ENCODE measurements at regions not wholly inside any gene's neighbourhood (a gene's known extent, or its start where the extent isn't known, plus 50 kb on each side); places are given as distances from the start of the nearest gene placed in this dataset.

- DNase-seq (no peak), ATAC-seq (replicated peaks in 1 of 4) (no peak)
- Mint-ChIP-seq H3K4me1 (no peaks in the 10 kb centered on the region), H3K9me3 (no peaks in the 10 kb centered on the region), H3K4me3 (no peak overlapping the region), H3K36me3 (no peaks in the 10 kb centered on the region), H3K27ac (no peak overlapping the region), H3K27me3 (peaks cover 25 to 31% of the 10 kb centered on the region in 2 donors)
- no CpG with 5 or more reads among the region's 6 CpGs for WGBS (ENCODE audit: insufficient coverage)
- Histone ChIP-seq H3K36me3 (ENCODE audit: control insufficient read depth in 2 of 2, extremely low read depth in 1 of 2, insufficient read depth in 1 of 2, low read length in 1 of 2) (no peaks in the 10 kb centered on the region), H3K27ac (ENCODE audit: low read length) (no peak overlapping the region), H3K4me1 (ENCODE audit: control insufficient read depth in 1 of 2, extremely low read depth in 1 of 2, insufficient read depth in 2 of 2, low read length in 2 of 2) (no peaks in the 10 kb centered on the region), H3K27me3 (replicated peaks in 1 of 2; ENCODE audit: control insufficient read depth in 2 of 2, extremely low read depth in 1 of 2, insufficient read depth in 2 of 2, low read length in 1 of 2) (no peaks in the 10 kb centered on the region), H3K4me3 (ENCODE audit: control insufficient read depth in 1 of 2, extremely low read depth in 1 of 2, low read length in 1 of 2) (no peak overlapping the region), H3K9me3 (no peaks in the 10 kb centered on the region)
- ChIA-PET POLR2A (no interaction called here), CTCF (no interaction called here)
These were observed 61.5 kb downstream of the PRSS23 start for GRCh38 chr11:86861810-86862209.

- Histone ChIP-seq H3K36me3 (ENCODE audit: control insufficient read depth in 2 of 2, extremely low read depth in 1 of 2, insufficient read depth in 1 of 2, low read length in 1 of 2) (no peaks in the 10 kb centered on the region), H3K27me3 (replicated peaks in 1 of 2; ENCODE audit: control insufficient read depth in 2 of 2, extremely low read depth in 1 of 2, insufficient read depth in 2 of 2, low read length in 1 of 2) (no peaks in the 10 kb centered on the region), H3K9me3 (no peaks in the 10 kb centered on the region), H3K4me1 (ENCODE audit: control insufficient read depth in 1 of 2, extremely low read depth in 1 of 2, insufficient read depth in 2 of 2, low read length in 2 of 2) (no peaks in the 10 kb centered on the region), H3K4me3 (ENCODE audit: control insufficient read depth in 1 of 2, extremely low read depth in 1 of 2, low read length in 1 of 2) (no peak overlapping the region), H3K27ac (ENCODE audit: low read length) (no peak overlapping the region)
- ChIA-PET POLR2A (no interaction called here), CTCF (no interaction called here)
- Mint-ChIP-seq H3K27me3 (peaks cover 19 to 23% of the 10 kb centered on the region in 2 donors), H3K4me1 (no peaks in the 10 kb centered on the region), H3K9me3 (no peaks in the 10 kb centered on the region), H3K27ac (no peak overlapping the region), H3K36me3 (no peaks in the 10 kb centered on the region), H3K4me3 (no peak overlapping the region)
- WGBS (ENCODE audit: insufficient coverage) = no CpG with 5 or more reads among the region's 2 CpGs
- DNase-seq (no peak), ATAC-seq (replicated peaks in 1 of 4) (no peak)
These were observed 63.1 kb downstream of the PRSS23 start for GRCh38 chr11:86863476-86863875.

- H3K36me3 ChIP-seq (ENCODE audit: control insufficient read depth in 2 of 2, extremely low read depth in 1 of 2, insufficient read depth in 1 of 2, low read length in 1 of 2) = no peaks in the 10 kb centered on the region
- Mint-ChIP-seq H3K36me3 (no peaks in the 10 kb centered on the region), H3K9me3 (no peaks in the 10 kb centered on the region), H3K27me3 (peaks cover 7 to 8% of the 10 kb centered on the region in 2 donors), H3K27ac (no peak overlapping the region), H3K4me1 (no peaks in the 10 kb centered on the region), H3K4me3 (no peak overlapping the region)
- 88% methylated on average over 1 of the region's 1 CpG for WGBS (ENCODE audit: insufficient coverage)
- H3K9me3 ChIP-seq = no peaks in the 10 kb centered on the region
- ATAC-seq (replicated peaks in 1 of 4) (no peak), DNase-seq (no peak)
- H3K4me1 ChIP-seq (ENCODE audit: control insufficient read depth in 1 of 2, extremely low read depth in 1 of 2, insufficient read depth in 2 of 2, low read length in 2 of 2) = no peaks in the 10 kb centered on the region
- no peaks in the 10 kb centered on the region for H3K27me3 ChIP-seq (replicated peaks in 1 of 2; ENCODE audit: control insufficient read depth in 2 of 2, extremely low read depth in 1 of 2, insufficient read depth in 2 of 2, low read length in 1 of 2)
- CTCF ChIA-PET = no interaction called here
- no peak overlapping the region for H3K27ac ChIP-seq (ENCODE audit: low read length)
- H3K4me3 ChIP-seq (ENCODE audit: control insufficient read depth in 1 of 2, extremely low read depth in 1 of 2, low read length in 1 of 2) = no peak overlapping the region
- POLR2A ChIA-PET = no interaction called here
These were observed 65.1 kb downstream of the PRSS23 start for GRCh38 chr11:86865436-86865835.

- no peaks in the 10 kb centered on the region for H3K27me3 ChIP-seq (replicated peaks in 1 of 2; ENCODE audit: control insufficient read depth in 2 of 2, extremely low read depth in 1 of 2, insufficient read depth in 2 of 2, low read length in 1 of 2)
- H3K27me3 Mint-ChIP-seq = peaks cover 0 to 3% of the 10 kb centered on the region in 2 donors
- ChIA-PET POLR2A (no interaction called here), CTCF (interaction anchor here (0.7 to 1.7 kb wide), 4 partner anchors 14 to 552 kb away, joined by 3 to 4 read pairs (median 3); no protein-coding TSS in a partner anchor)
- no peak overlapping the region for H3K4me3 Mint-ChIP-seq
- 40% methylated on average over 4 of the region's 6 CpGs for WGBS (ENCODE audit: insufficient coverage)
- H3K4me1 ChIP-seq (ENCODE audit: control insufficient read depth in 1 of 2, extremely low read depth in 1 of 2, insufficient read depth in 2 of 2, low read length in 2 of 2) = no peaks in the 10 kb centered on the region
- H3K9me3 Mint-ChIP-seq = no peaks in the 10 kb centered on the region
- ATAC-seq (replicated peaks in 1 of 4) (no peak), DNase-seq (no peak)
- H3K36me3 ChIP-seq (ENCODE audit: control insufficient read depth in 2 of 2, extremely low read depth in 1 of 2, insufficient read depth in 1 of 2, low read length in 1 of 2) = no peaks in the 10 kb centered on the region
- H3K36me3 Mint-ChIP-seq = no peaks in the 10 kb centered on the region
- no peak overlapping the region for H3K27ac Mint-ChIP-seq
- no peaks in the 10 kb centered on the region for H3K9me3 ChIP-seq
- H3K27ac ChIP-seq (ENCODE audit: low read length) = no peak overlapping the region
- no peak overlapping the region for H3K4me3 ChIP-seq (ENCODE audit: control insufficient read depth in 1 of 2, extremely low read depth in 1 of 2, low read length in 1 of 2)
- no peaks in the 10 kb centered on the region for H3K4me1 Mint-ChIP-seq
These were observed 69.2 kb downstream of the PRSS23 start for GRCh38 chr11:86869531-86869930.

GRCh38 chr11:86869966-86870570 lies 69.7 kb downstream of the PRSS23 start:
- H3K4me1 ChIP-seq (ENCODE audit: control insufficient read depth in 1 of 2, extremely low read depth in 1 of 2, insufficient read depth in 2 of 2, low read length in 2 of 2) = no peaks in the 10 kb centered on the region
- Mint-ChIP-seq H3K36me3 (no peaks in the 10 kb centered on the region), H3K27me3 (peaks cover 0 to 3% of the 10 kb centered on the region in 2 donors), H3K27ac (no peak overlapping the region), H3K9me3 (no peaks in the 10 kb centered on the region), H3K4me1 (no peaks in the 10 kb centered on the region), H3K4me3 (no peak overlapping the region)
- H3K9me3 ChIP-seq = no peaks in the 10 kb centered on the region
- ATAC-seq (replicated peaks in 1 of 4) = peak in 2 of 4 experiments; percentile 35 to 62
- no CpG with 5 or more reads among the region's 6 CpGs for WGBS (ENCODE audit: insufficient coverage)
- H3K4me3 ChIP-seq (ENCODE audit: control insufficient read depth in 1 of 2, extremely low read depth in 1 of 2, low read length in 1 of 2) = no peak overlapping the region
- H3K27ac ChIP-seq (ENCODE audit: low read length) = no peak overlapping the region
- CTCF ChIA-PET = interaction anchor here (0.6 to 1.7 kb wide), 7 partner anchors 14 to 552 kb away, joined by 3 to 4 read pairs (median 3); no protein-coding TSS in a partner anchor
- DNase-seq = peak in 23 of 35 experiments; percentile 1 to 49 (median 10)
- POLR2A ChIA-PET = no interaction called here
- no peaks in the 10 kb centered on the region for H3K36me3 ChIP-seq (ENCODE audit: control insufficient read depth in 2 of 2, extremely low read depth in 1 of 2, insufficient read depth in 1 of 2, low read length in 1 of 2)
- H3K27me3 ChIP-seq (replicated peaks in 1 of 2; ENCODE audit: control insufficient read depth in 2 of 2, extremely low read depth in 1 of 2, insufficient read depth in 2 of 2, low read length in 1 of 2) = no peaks in the 10 kb centered on the region

- CTCF ChIA-PET = no interaction called here
- H3K36me3 Mint-ChIP-seq = no peaks in the 10 kb centered on the region
- DNase-seq = no peak
These were observed 73.3 kb downstream of the PRSS23 start for GRCh38 chr11:86873573-86874083.

More at GRCh38 chr11:86873573-86874083, 73.3 kb downstream of the PRSS23 start:
- no peak overlapping the region for H3K4me3 ChIP-seq (ENCODE audit: control insufficient read depth in 1 of 2, extremely low read depth in 1 of 2, low read length in 1 of 2)
- ATAC-seq (replicated peaks in 1 of 4) = no peak
- no peak overlapping the region for H3K27ac ChIP-seq (ENCODE audit: low read length)
- H3K4me1 ChIP-seq (ENCODE audit: control insufficient read depth in 1 of 2, extremely low read depth in 1 of 2, insufficient read depth in 2 of 2, low read length in 2 of 2) = no peaks in the 10 kb centered on the region
- no peaks in the 10 kb centered on the region for H3K4me1 Mint-ChIP-seq
- H3K9me3 ChIP-seq = no peaks in the 10 kb centered on the region
- H3K27ac Mint-ChIP-seq = no peak overlapping the region
- H3K27me3 Mint-ChIP-seq = peaks cover 0 to 3% of the 10 kb centered on the region in 2 donors
- POLR2A ChIA-PET = no interaction called here
- H3K36me3 ChIP-seq (ENCODE audit: control insufficient read depth in 2 of 2, extremely low read depth in 1 of 2, insufficient read depth in 1 of 2, low read length in 1 of 2) = no peaks in the 10 kb centered on the region
- WGBS (ENCODE audit: insufficient coverage) = 91% methylated on average over 2 of the region's 2 CpGs
- no peaks in the 10 kb centered on the region for H3K9me3 Mint-ChIP-seq
- H3K4me3 Mint-ChIP-seq = no peak overlapping the region
- no peaks in the 10 kb centered on the region for H3K27me3 ChIP-seq (replicated peaks in 1 of 2; ENCODE audit: control insufficient read depth in 2 of 2, extremely low read depth in 1 of 2, insufficient read depth in 2 of 2, low read length in 1 of 2)
